AG09319 (cell line): ENCODE measurements at regions not wholly inside any gene's neighbourhood (a gene's known extent, or its start where the extent isn't known, plus 50 kb on each side); places are given as distances from the start of the nearest gene placed in this dataset.

Source experiments
- DNase-seq: peaks from one replicate; pipeline ENCODE4 v3.0.0-alpha.2; 2010; ENCODE audit warnings: low read depth; ENCODE audit errors: extremely low read depth
- TF ChIP-seq, protein P1 (sequence below): IDR thresholded peaks from 2 replicates; pipeline ENCODE4 v1.5.1; 2011; ENCODE audit warnings: low read depth, mild to moderate bottlenecking, inconsistent platforms, low read length, moderate library complexity

DNA sequence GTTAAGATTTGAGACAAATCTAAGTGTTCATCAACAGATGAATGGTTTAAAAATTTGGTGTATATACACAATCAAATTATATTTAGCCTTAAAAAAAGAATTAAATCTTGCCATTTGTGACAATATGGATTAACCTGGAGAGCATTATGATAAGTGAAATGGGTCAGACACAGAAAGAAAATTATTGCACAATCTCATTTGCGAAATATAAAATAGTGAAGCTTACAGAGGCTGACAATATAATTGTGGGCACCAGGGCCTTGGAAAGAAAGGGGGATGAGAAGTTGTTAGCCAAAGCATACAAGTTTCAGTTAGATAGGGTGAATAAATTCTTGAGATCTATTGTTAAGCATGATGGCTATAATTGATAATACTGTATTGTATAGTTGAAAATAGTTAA is 883.0 kb downstream of the TECRL start:
- TF ChIP-seq, protein P1, sequence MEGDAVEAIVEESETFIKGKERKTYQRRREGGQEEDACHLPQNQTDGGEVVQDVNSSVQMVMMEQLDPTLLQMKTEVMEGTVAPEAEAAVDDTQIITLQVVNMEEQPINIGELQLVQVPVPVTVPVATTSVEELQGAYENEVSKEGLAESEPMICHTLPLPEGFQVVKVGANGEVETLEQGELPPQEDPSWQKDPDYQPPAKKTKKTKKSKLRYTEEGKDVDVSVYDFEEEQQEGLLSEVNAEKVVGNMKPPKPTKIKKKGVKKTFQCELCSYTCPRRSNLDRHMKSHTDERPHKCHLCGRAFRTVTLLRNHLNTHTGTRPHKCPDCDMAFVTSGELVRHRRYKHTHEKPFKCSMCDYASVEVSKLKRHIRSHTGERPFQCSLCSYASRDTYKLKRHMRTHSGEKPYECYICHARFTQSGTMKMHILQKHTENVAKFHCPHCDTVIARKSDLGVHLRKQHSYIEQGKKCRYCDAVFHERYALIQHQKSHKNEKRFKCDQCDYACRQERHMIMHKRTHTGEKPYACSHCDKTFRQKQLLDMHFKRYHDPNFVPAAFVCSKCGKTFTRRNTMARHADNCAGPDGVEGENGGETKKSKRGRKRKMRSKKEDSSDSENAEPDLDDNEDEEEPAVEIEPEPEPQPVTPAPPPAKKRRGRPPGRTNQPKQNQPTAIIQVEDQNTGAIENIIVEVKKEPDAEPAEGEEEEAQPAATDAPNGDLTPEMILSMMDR: no peak
- no peak for DNase-seq

DNA sequence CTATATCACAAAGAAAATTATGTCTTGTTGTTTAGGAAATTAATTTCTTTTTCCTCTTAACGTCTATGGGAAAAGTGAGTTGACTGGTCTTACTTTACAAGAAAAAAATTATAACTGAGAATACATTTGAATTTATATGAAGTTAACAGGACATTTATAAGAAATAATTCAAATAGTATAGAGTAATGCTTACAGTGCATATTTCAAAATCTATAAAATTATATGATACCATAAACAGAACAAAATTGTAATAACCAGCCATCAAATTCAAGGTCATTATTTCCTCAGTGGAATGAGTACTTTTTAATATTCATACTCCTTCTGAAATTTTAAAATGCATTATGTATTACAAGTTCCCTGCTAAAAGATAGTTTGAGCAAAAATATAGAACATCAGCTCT is 884.5 kb downstream of the TECRL start:
- DNase-seq: no peak
- TF ChIP-seq, protein P1: no peak

DNA sequence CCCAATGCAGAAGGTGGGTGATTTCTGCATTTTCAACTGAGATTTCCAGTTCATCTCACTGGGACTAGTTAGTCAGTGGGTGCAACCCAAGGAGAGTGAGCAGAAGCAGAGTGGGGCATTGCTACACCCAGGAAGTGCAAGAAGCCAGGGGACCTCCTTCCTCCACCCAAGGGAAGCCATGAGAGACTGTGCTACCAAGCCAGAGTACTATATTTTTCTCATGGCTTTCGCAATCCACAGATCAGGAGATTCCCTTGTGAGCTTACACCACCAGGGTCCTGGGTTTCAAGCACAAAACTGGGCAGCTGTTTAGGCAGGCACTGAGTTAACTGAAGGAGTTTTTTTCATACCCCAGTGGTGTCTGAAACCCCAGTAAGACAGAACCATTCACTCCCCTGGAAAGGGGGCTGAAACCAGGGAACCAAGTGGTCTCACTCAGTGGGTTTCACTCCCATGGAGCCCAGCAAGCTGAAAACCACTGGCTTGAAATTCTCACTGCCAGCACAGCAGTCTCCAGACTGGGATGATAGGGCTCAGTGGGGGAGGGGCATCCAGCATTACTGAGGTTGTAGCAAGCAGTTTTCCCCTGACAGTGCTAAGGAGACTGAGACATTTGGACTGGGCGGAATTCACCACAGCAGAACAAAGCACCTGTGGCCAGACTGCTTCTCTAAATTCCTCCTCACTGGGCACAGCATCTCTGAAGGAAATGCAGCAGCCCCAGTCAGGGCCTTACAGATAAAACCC is 903.4 kb downstream of the TECRL start:
- DNase-seq: no peak
- TF ChIP-seq, protein P1: no peak

DNA sequence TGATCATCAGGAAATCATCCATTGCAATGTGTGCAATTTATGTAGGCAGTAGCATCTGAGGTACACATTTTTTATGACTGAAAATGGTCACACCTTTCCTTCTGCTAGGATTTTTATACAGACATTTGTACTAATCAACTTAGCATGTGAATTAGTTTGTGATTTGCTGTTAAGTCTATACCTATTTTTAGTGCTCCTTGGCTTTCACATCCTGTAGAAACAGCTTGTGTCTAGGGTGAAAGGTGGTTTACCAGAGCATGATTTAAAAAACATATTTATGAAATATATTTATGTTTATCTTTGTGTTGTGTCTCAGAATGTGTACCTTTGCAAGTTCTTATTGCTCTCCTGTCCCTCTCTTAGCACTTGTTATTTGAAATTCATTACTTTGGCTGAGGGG is 916.0 kb downstream of the TECRL start:
- TF ChIP-seq, protein P1: no peak
- no peak for DNase-seq

DNA sequence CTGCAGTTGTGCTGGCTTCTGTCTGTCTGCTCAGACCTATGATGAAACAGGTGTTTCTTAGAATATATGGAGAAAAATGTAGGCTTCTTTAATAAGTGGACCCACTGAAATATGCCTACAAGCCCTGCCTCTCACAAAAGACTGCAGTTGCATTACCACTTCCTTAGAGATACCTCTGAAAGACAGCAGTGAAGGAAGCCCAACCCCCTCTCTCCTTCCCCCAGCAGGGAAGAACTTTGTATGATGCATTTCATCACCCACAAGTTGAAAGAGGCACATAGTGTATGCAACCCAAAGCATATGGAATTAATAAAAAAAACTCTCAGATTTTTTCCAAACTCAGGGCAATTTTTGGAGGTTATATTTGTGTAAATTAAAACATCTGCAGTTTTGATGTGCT is 916.7 kb downstream of the TECRL start:
- TF ChIP-seq, protein P1: no peak
- DNase-seq: no peak

DNA sequence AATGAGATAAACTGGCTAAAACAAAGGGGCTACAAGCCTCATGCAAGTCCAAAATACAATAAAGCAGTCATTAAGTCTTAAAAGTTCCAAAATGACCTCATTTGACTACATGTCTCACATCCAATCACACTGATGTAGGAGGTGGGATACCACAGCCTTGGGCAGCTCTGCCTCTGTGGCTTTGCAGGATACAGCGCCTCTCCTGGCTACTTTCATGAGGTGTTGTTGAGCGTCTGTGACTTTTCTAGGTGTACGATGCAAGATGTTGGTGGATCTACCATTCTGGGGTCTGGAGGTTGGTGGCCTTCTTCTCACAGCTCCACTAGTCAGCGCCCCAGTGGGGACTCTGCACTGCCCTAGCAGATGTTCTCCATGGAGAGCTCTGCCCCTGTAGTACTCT is 944.9 kb downstream of the TECRL start:
- TF ChIP-seq, protein P1: no peak
- DNase-seq: no peak

DNA sequence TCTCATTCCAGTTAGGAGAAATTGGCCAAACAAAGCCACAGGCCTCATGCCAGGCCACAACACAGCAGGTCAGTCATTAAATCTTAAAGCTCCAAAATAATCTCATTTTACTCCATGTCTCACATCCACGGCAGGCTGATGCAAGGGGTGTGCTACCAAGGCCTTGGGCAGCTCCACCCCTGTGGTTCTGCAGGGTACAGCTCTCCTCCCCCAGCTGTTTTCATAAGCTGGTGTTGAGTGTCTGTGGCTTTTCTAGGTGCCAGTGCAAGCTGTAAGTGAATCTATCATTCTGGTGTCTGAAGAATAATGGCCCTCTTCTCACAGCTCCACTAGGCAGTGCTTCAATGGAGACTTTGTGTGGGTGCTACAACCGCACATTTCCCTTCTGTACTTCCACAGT is 949.2 kb downstream of the TECRL start:
- TF ChIP-seq, protein P1: no peak
- DNase-seq: no peak
